ENCODE measurements at regions not wholly inside any gene's neighbourhood (a gene's known extent, or its start where the extent isn't known, plus 50 kb on each side); places are given as distances from the start of the nearest gene placed in this dataset.

DNA sequence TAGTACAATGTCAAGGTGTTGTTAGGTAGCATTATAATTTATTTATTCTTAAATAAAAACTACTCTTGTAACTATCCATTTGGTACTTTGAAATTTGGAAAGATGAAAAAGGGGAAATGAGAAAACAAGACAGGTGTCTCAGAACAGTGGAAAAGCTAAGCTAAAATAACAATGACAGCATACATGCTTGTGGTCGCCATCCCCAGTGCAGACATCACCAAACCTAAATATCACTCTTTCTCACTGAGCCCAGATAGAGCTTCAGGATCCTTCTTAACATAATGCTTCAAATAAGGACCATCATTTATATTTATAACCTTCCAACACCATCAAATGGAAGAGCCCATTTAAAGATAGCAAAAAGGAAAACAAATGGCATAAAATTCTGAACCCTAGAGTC is 434.4 kb upstream of the BRINP1 start:
- TF ChIP-seq, protein P1, sequence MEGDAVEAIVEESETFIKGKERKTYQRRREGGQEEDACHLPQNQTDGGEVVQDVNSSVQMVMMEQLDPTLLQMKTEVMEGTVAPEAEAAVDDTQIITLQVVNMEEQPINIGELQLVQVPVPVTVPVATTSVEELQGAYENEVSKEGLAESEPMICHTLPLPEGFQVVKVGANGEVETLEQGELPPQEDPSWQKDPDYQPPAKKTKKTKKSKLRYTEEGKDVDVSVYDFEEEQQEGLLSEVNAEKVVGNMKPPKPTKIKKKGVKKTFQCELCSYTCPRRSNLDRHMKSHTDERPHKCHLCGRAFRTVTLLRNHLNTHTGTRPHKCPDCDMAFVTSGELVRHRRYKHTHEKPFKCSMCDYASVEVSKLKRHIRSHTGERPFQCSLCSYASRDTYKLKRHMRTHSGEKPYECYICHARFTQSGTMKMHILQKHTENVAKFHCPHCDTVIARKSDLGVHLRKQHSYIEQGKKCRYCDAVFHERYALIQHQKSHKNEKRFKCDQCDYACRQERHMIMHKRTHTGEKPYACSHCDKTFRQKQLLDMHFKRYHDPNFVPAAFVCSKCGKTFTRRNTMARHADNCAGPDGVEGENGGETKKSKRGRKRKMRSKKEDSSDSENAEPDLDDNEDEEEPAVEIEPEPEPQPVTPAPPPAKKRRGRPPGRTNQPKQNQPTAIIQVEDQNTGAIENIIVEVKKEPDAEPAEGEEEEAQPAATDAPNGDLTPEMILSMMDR (IDR thresholded peaks at IDR 0.05), result no peak
- no peak for TF ChIP-seq POLR2A (IDR thresholded peaks at IDR 0.05)
